NCI-H460 (cell line): ENCODE measurements at regions not wholly inside any gene's neighbourhood (a gene's known extent, or its start where the extent isn't known, plus 50 kb on each side); places are given as distances from the start of the nearest gene placed in this dataset.
"Not testable (repeated sequence)": the region's sequence is repeated elsewhere in the genome, so short reads cannot be mapped to it uniquely, and the experiment has no call there.

Experiments
- DNase-seq: peaks from one replicate; pipeline ENCODE4 v3.0.0-alpha.2; 2016; ENCODE audit warnings: low read depth; ENCODE audit errors: extremely low read depth

DNA sequence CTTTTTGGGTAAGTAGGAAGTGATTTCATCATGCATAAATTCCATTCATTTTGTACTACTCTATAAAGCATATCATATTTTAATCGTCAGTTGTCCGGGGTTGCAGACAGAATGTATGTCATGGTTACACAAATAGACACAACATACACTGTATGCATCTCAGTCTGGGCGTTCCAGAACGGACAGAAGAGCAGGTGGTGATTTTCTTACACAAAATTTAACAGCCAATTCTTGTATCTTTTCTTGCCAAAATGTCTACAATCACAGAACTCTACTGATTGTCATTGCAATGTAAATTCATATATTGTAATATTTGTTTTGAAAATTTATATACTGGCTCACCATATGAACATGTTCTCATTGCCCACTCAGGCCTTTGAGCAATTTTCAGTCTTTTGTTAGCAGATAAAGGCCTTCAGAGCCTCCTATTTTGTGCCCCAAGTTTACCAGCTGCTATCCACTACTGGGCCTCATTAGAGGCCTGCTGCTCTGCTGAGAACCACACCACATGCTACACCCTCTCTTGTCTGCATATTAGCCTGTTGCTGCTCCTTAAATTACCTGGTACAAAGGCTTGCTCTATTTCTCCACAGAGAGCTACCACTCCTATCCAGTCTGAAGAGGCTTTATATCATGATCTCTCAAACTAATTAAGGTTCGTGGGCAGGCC is 61.5 kb downstream of the PRDM13 start:
- no peak for DNase-seq

DNA sequence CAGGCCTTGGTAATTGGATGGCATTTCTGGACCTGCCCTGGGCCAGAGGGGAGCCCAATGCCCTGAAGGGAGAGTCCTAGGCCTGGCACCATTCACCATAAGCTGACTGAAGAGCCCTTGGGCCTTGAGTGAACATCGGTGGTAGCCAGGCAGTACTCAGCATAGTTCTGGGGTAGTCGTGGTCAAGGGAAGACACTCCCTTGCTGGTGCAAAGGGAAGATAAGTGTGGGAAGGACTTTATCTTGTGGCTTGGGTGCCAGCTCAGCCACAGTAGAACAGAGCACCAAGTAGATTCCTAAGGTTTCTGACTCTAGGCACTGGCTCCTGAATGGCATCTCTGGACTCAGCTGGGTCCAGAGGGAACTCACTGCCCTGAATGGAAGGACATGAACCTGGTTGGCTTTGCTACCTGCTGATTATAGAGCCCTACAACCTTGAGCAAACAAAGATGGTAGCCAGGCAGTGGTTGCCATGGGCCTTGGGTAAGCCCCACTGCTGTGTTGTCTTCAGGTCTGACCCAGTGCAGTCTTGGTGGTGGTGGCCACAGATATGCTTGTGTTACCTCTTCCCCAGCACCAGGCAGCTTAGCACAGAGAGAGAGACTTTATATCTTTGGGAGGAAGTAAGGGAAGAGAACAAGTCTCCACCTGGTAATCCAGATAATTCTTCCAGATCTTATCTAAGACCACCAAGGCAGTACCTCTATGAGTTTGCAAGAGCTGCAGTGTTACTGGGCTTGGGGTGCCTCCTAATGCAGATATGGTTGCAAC is 83.5 kb downstream of the PRDM13 start:
- DNase-seq, result no peak

DNA sequence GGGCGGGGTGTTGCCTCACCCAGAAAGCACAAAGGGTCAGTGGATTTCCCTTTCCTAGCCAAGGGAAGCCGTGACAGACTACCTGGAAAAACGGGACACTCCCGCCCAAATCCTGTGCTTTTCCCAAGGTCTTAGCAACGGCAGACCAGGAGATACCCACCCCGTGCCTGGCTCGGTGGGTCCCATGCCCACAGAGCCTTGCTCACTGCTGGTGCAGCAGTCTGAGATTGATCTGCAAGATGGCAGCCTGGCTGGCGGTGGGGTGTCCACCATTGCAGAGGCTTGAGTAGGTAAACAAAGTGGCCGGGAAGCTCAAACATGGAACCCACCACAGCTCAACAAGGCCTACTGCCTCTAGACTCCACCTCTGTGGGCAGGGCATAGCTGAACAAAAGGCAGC is 95.7 kb downstream of the PRDM13 start:
- DNase-seq, result not testable (repeated sequence)

DNA sequence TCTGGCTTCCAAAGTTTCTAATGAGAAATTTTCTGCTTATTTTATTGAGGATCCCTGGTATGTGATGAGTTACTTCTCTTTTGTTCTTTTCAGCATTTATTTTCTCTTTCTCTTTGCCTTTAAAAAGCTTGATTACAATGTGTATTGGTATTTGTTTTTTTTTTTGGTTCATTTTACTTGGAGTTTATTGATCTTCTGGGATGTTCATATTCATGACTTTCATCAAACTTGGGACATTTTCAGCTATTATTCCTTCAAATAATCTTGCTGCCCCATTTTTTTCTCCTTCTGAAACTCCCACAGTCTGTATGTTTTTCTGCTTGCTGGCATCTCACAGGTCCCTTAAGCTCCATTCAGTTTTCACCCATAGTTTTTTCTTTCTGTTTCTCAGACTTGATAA is 102.4 kb downstream of the PRDM13 start:
- no peak for DNase-seq

DNA sequence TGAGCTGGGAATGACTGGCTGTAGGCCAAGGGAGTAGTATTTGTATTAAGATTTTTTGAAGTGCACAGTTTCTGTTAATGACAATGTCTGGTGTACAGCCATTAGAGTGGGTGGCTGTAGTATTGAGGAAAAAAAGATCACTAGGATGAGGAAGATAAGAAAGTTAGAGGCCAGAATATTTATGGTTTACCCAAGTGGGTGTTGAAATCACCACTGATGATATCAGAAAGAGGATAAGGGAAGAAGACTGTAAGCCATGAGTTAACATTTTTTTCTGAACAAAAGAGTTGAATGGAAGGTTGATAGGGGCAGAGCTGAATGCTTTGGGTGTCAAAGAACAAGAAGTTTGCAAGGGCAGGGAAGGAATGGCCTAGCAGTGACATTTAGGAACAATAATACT is 104.7 kb downstream of the PRDM13 start:
- DNase-seq, result no peak

DNA sequence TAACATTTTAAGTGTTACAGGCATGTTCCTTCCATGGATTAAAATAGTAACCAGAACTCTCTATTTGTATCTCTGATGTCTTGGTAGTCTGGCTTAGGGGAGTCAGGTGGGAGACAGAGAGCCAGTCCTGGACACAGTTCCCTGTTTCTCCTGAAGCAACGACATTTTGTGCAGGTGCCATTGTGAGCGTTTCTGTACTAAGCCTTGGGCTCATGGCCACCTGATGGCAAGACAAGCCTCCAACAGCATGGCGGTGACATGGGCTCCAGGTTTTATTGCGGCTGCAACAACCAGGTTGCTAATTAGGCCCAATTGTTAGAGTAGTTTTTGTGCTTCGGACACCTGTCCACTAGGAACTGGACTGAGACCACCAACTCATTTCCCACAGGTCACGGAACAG is 105.3 kb downstream of the PRDM13 start:
- no peak for DNase-seq

DNA sequence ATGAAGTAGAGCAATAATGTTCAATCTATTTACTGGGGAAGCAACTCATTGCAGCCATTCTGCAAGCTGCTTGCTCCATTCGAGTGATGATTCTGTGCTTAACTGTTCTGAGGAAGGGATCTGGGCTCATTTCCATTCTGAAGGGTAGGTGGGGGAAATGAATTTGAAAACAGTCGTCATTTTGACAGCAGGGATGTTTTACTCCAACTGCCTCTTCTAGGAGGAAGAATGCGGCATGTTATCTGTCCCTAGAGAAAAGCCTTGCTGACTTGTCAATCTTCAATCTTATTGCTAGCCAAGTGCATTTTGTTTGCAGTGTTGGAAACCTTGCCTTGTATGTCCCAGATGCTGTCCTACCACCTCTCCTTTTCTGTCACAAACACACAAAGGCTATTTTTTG is 105.9 kb downstream of the PRDM13 start:
- DNase-seq, result no peak

DNA sequence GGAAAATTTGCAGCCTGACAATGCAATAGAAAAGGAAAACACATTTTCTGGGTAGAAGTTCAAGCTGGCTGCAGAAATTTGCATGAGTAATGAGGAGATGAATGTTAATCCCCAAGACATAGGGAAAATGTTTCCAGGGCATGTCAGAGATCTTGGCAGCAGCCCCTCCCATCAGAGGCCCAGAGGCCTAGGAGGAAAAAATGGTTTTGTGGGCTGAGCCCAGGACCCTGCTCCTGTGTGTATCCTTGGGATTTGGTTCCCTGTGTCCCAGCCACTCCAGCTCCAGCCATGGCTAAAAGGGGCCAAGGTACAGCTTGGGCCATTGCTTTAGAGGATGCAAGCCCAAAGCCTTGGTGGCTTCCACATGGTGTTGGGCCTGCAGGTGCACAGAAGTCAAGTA is 115.4 kb downstream of the PRDM13 start:
- not testable (repeated sequence) for DNase-seq

DNA sequence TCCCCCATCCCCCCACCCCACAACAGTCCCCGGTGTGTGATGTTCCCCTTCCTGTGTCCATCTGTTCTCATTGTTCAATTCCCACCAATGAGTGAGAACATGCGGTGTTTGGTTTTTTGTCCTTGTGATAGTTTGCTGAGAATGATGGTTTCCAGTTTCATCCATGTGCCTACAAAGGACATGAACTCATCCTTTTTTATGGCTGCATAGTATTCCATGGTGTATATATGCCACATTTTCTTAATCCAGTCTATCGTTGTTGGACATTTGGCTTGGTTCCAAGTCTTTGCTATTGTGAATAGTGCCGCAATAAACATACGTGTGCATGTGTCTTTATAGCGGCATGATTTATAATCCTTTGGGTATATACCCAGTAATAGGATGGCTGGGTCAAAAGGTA is 123.6 kb downstream of the PRDM13 start:
- not testable (repeated sequence) for DNase-seq

DNA sequence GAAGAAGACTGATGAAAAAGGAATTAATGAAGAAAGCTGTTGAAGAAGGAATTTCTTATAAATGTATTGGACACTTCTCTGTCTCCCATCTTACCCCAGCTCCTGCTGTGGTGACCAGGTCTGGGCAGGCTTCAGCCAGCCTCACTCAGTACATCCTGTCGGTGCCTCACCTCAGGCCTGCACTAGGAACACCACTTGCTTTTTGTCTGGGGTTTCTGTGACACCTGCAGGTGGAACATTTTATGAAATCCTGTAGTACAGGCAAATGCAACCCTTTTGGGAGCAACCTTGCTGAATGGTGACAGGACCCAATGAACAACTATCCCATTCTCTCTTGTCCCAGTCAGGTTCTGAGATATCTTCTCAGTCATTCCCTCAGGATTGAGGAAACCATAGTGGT is 129.7 kb downstream of the PRDM13 start:
- no peak for DNase-seq

DNA sequence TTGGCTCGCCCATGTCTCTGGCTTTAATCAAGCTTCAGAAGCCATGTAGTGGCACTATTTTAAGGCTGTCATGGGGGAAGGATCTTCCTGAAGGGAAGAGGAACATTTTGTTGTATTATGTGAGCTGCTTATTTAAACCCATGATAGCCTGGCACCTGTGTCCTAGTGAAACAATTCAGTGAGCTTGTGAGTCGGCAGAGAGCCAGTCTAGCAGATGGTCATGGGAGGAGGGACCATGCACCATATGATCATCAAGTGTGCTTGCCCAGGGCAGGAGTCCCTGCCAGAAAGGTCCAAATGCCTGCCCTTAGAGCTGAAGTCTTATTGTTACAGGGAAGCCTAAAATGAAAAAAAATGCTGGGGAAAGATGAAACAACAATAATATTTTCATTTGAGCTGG is 132.9 kb downstream of the PRDM13 start:
- no peak for DNase-seq

DNA sequence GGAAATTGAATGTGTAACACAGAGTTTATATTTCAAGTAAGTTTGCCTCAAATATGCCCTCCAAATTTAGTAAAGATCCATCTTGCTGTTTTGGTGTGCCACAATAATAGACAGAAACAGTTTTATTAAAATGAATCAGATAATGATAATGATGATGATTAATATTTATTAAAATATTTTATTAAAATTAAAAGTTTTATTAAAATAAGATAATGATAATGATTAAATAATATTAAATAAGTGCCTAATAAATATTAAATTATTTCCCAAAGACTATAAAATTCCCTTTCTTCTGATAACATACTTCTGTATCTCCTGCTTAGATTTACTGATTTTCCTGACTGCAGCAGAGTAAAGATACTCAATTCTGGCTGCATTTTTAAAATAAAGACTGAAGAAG is 134.5 kb downstream of the PRDM13 start:
- DNase-seq, result no peak

DNA sequence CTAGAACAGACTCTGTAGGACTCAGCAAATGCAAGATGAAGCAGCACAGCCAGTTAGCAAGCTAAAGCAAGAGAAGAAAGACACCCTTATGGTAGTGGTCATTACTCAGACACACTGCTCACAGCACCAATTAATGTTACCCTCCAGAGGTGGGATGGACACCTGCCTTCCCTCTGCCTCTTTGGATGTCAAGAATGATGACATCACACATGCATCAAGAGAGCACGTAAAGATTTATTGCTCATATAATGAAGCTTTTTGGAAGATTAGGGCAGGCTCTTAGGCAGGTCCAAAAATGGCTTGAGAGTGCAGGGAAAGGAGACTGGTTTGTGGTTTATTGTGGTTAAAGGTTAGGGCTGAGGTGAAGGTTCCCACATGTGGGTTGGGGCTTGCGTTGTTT is 137.0 kb downstream of the PRDM13 start:
- no peak for DNase-seq

DNA sequence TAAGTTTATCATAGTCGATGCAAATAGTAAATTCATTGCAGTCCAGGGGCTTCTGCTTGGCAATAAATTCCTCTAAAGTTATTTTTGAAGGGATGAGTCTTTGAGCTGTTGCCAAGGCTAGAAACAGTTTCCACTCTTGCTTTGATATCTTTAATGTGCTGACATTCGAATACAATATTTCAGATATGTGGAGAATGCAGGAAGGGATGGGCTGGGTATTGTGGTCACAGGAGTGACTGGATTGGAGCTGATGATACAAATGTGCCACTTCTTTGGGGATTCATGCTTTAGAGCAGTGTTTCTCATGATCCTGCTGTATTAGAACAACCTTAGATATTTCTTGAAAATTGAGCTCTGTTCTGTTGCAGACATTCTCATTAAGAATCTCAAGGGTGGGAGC is 139.0 kb downstream of the PRDM13 start:
- DNase-seq, result no peak

DNA sequence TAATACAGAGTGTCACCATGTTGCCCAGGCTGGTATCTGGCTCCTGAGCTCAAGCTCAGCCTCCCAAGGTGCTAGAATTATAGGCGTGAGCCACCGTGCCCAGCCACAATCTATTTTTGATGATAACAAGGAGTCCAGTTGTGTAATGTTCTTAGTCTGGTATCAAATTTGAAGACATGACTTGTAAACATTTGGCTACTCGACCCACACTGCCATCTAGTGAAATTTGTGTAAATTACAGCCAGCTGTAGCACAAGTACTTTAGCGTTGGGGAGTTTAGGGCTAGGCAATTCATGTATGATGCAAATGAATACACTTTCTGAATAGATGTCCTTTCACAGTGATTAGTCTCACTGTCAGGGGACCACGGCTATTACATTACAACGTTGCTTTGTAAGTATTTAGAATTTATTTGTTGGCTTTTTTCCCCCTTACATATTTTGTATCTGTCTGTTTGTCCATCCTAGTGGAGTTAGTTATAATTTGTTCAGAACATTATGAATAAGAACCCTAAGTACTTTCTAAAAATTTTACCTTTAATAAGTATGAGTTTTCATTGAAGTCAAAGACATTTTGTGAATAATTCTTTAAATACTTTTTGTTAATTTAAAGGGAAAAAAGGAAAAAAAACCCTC is 139.7 kb downstream of the PRDM13 start:
- peak; percentile 64 for DNase-seq

DNA sequence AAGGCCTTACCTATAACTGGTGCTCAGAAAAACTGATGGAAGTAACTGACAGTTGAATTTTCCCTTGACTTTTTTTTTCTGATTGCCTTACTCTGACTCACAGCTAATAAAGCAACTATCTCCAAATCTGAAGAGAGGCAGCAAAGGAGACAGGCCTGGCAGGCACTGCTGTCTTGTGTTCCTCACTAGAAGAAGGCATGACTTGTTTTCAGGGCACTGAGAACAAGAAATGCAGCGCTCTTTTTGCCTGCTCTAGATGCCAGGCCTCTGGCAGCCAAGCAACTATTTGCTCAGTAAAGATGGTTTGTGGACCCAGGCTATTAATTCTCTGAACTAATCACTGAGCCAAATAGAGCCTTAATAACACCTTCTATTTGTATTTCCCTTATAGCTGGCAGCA is 155.1 kb downstream of the PRDM13 start:
- no peak for DNase-seq

DNA sequence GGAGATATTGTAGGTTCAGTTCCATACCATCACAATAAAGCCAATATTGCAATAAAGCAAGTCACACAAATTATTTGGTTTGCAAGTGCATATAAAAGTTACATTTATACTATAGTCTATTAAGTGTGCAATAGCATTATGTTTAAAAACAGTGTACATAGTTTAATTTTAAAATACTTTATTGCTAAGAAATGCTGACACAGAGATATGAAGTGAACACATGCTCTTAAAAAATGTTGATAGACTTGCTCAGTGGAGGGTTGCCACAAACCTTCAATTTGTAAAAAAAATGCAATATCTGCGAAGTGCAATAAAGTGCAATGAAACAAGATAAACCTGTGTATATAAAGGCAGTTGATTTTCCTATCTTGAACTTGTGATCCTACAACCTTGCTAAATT is 161.5 kb downstream of the PRDM13 start:
- no peak for DNase-seq

DNA sequence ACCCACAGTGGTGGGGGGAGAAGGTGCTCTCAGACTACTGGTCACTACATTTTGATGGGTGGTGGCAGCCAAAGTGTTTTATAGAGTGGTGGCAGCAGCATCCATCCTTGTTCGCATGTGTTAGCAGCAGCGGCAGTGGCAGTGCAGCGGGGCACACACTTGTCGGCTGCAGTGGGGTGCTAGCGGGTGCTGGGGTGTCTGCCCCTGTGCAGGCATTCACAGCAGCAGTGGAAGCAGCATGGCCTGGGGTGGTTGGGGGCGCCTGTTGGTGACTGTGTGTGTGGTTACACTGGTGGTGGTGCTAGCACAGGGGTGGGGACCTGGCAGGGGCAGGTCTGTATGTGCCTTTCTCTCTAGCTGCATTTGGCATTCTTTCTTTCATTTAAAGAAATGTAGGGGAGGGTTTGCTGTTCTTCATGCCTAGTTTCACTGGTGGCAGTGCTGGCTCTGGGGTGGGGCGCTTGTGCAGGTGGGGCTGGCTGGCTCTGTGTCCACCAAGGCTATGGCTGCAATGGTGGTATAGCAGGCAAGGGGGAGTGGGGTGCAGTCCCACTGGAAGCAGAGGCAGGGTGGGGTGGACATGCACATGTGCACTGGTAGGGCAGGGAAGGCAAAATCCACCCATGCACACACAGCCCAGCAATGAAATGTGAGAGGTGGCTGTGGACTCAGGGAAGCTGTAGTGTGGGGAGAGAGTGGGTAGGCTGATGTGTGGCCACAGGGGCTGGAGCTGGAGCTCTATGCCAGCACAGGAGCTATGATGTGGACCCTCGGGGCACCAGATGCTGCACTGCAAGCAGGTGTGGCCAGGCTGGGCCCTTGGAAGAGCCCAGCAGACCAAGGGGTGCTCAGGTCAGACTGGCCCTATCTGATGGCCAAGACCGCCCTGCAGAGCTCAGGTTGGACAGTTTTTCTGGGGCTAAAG is 173.3 kb downstream of the PRDM13 start:
- no peak for DNase-seq

DNA sequence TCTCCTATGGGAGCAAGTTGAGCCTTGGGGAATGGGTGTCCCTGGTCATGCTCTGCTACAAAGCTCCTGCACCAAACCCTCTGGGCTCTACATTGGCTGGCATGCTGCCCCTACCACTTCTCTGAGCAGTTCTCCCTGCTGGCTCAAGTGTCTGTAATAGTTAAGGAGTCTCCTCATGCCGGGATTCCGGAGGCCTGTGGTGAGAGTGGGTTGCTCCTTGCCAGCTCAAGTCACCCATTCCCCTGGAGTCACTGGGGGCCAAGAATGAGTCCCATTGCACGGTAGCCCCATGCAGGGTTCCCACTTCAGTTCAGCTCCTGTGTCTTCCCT is 173.9 kb downstream of the PRDM13 start:
- no peak for DNase-seq

DNA sequence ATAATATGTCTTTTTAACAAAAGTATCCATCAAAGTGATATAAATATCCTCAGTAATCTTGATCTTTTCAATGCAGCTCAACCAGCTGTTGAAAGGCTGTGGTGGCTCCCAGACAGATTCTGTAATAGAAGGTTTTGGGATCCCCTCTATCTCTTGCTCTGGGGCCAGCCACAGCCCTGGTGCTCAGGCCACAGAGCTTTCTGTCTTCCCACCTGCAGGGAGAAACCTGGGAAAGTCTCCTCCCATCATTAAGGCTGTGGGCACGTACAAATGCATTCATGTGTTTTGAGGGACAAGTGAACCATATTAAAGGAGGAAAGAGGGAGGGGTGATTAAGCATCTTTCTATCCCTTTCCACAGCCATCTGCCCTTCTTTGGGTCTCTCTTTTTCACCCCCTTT is 183.1 kb downstream of the PRDM13 start:
- DNase-seq, result no peak

DNA sequence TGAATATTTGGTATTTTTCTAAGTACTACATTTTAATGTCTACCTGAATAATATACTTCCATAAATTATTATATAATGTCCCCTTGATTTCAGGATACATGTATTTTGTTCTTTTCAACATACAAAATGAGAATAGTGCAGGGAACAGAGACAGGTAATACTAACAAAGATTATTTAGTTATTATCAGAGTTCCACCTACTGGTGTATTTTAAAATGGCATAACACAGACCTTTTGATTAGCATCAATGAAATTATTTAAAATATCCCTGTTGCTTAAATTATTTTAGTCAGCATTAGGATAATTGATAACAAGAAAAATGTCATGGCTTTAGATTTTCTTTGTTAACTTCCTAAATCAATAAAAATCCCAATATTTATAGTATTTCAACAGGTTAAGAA is 184.0 kb downstream of the PRDM13 start:
- no peak for DNase-seq
